Stomach (tissue), 8 donors: ENCODE measurements at regions not wholly inside any gene's neighbourhood (a gene's known extent, or its start where the extent isn't known, plus 50 kb on each side); places are given as distances from the start of the nearest gene placed in this dataset.

Source experiments
- DNase-seq, 2 donors: peaks; one replicate each; pipeline versions ENCODE4 v3.0.0 to v3.0.0-alpha.2; 2013 to 2019
- H3K27ac ChIP-seq, 5 donors: fragments of 200-600 bp in 4 of 5; sonication (generic) in 4 of 5; one replicate each; pipeline ENCODE4 v1.5.1; 2013 to 2019; ENCODE audit warnings: mild to moderate bottlenecking in 1 of 5, moderate library complexity in 1 of 5
- H3K27me3 ChIP-seq, 3 donors: fragments of 200-600 bp; sonication (generic); one replicate each; pipeline ENCODE4 v1.5.1; 2017 to 2019; ENCODE audit warnings: mixed run types in 1 of 3
- H3K36me3 ChIP-seq, 4 donors: fragments of 200-600 bp; sonication (generic); 1 replicate in 3 of 4; 2 replicates in 1 of 4; pipeline ENCODE4 v1.5.1; 2016 to 2019
- H3K4me1 ChIP-seq, 4 donors: fragments of 200-600 bp; sonication (generic); one replicate each; pipeline ENCODE4 v1.5.1; 2016 to 2019
- H3K4me3 ChIP-seq, 4 donors: fragments of 200-600 bp; sonication (generic) in 3 of 4; one replicate each; pipeline ENCODE4 v1.5.1; 2016 to 2019; ENCODE audit warnings: mild to moderate bottlenecking in 1 of 4
- H3K9me3 ChIP-seq, 4 donors: fragments of 200-600 bp; sonication (generic); one replicate each; pipeline ENCODE4 v1.5.1; 2016 to 2019
- CTCF ChIP-seq, 7 experiments: fragments of 450-650 bp in 4 of 7; fragments of 200-600 bp in 3 of 7; sonication (generic) in 3 of 7; IDR thresholded peaks; one replicate each; pipeline ENCODE4 v1.5.1; 2016 to 2019; ENCODE audit warnings: antibody characterized with exemption in 7 of 7, control low read depth in 2 of 7, mild to moderate bottlenecking in 1 of 7
- EP300 ChIP-seq: sonication (generic); formaldehyde crosslinking; IDR thresholded peaks from one replicate; pipeline ENCODE4 v1.6.1; 2017; ENCODE audit warnings: antibody characterized with exemption
- POLR2A ChIP-seq, 4 donors: fragments of 450-650 bp; IDR thresholded peaks; one replicate each; pipeline ENCODE4 v1.6.1; 2016; ENCODE audit warnings: antibody characterized with exemption in 4 of 4, control low read depth in 2 of 4, mild to moderate bottlenecking in 1 of 4, moderate library complexity in 1 of 4
- POLR2AphosphoS5 ChIP-seq, 3 donors: sonication (generic); formaldehyde crosslinking; IDR thresholded peaks; one replicate each; pipeline ENCODE4 v1.6.1; 2016; ENCODE audit warnings: antibody characterized with exemption in 3 of 3
- WGBS, 5 donors: extraction: QIAGEN DNeasy Blood & Tissue Kit in 3 of 5; methylation state at CpG; one replicate each; pipeline versions ENCODE4 v1.1.5 to v1.1.7; 2013 to 2018; 5-methylcytosine and 5-hydroxymethylcytosine counted together
- intact Hi-C: fragments of 100-400 bp; cut with DNase I; formaldehyde crosslinking; loops from one replicate; pipeline ENCODE4 v1.15.1; 2023; ENCODE audit warnings: low total_unique reads
- donor health status: healthy with polysubstance abuse.
- donor health status: Bipolar disorder and iron deficiency.
- donor health status: healthy.

DNA sequence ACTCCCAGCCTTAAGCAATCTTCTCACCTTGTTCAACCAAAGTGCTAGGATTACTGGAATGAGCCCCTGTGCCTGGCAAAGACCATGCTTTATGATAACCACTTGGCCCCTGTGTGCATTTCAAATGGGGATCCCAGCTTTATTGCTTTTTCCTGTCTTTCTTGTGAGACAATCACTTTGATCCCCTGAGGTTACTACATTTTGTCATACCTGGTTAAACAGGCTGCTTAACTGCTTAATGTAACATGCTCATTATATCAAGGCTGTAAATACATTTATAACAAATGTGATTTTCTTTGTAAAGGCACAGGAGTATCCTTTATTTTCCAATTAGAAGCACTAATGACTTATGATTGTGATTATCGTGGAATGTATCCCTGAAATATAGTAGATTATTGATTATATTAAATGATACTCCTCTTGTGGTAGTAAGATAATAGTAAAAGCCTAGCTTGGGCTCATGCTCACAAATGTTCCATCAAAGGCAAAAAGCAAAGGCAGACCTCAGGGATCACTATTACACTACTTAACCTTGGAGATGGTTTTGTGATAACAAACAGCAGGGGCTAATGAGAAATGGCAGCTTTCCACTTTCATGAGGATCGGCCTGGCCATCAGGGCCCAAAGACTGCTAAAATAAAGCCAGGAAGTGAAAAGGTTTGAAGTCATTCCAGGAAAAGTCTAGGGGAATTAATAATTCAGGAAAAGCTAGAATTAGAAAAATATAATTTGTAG is 290.8 kb upstream of the MDGA2 start:
- intact Hi-C loops, result no loop called here
- WGBS, 5 donors, result 69 to 81% (median 76%) methylated on average over 2 of the region's 2 CpGs
- no peaks in the 10 kb centered on the region for H3K27me3 ChIP-seq

DNA sequence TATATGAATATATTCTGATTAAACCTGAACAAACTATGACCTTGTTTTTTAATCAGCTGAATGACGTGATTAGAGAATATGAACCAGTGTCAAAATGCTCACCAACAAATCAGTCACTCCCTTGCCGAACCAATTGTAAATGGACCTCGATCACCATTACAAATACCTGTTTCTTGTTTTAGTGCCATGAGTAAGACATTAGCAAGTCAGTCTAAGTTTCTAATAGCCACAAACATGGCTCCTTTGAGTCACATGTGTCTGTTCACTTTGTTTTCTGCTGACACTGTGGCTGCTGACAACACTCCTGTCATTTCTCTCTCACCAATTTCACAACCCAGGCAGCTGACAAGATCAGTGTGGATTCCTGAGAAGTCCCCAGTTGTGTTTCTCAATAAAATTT is 286.2 kb upstream of the MDGA2 start:
- no peaks in the 10 kb centered on the region for H3K27me3 ChIP-seq
- no peaks in the 10 kb centered on the region for H3K4me1 ChIP-seq
- H3K36me3 ChIP-seq, result no peaks in the 10 kb centered on the region
- H3K9me3 ChIP-seq, result no peaks in the 10 kb centered on the region
- no peak overlapping the region for H3K27ac ChIP-seq
- no peak overlapping the region for H3K4me3 ChIP-seq
- no peak for TF ChIP-seq CTCF (IDR thresholded peaks at IDR 0.05)
- TF ChIP-seq POLR2A (IDR thresholded peaks at IDR 0.05), result no peak
- TF ChIP-seq POLR2AphosphoS5 (IDR thresholded peaks at IDR 0.05), result no peak
- no peak for TF ChIP-seq EP300
- intact Hi-C loops, result no loop called here
- 75 to 84% (median 82%) methylated on average over 3 of the region's 3 CpGs for WGBS, 5 donors
- DNase-seq, result no peak

More for the DNA sequence above, 290.8 kb upstream of the MDGA2 start:
- Histone ChIP-seq H3K4me1 (no peaks in the 10 kb centered on the region), H3K36me3 (no peaks in the 10 kb centered on the region), H3K4me3 (no peak overlapping the region), H3K9me3 (no peaks in the 10 kb centered on the region), H3K27ac (no peak overlapping the region)
- TF ChIP-seq EP300, result no peak
- TF ChIP-seq CTCF (IDR thresholded peaks at IDR 0.05), result no peak
- no peak for TF ChIP-seq POLR2AphosphoS5 (IDR thresholded peaks at IDR 0.05)
- TF ChIP-seq POLR2A (IDR thresholded peaks at IDR 0.05), result no peak
- no peak for DNase-seq

DNA sequence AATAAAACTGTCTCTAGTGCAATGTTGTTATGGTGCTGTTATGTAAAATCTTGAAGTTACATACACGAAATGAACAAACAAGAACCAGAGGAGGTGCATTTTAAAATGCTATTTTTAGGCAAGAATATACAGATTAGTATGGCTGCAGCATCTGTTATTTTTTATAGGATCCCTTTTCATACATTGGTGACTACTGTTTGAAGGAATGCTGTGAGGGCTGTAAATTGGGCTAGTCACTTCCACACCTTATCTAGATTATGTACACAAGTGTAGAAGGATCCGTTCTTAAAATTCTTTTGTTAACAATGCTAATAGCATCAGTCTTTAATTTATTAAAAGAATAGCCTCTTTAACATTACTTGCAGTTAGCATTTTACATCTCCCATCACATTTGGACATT is 284.3 kb upstream of the MDGA2 start:
- Histone ChIP-seq H3K4me3 (no peak overlapping the region), H3K36me3 (no peaks in the 10 kb centered on the region), H3K27ac (no peak overlapping the region), H3K9me3 (no peaks in the 10 kb centered on the region), H3K4me1 (no peaks in the 10 kb centered on the region), H3K27me3 (no peaks in the 10 kb centered on the region)
- WGBS, 5 donors, result 25 to 35% (median 28%) methylated on average over 2 of the region's 2 CpGs
- TF ChIP-seq CTCF (IDR thresholded peaks at IDR 0.05), result no peak
- no peak for TF ChIP-seq POLR2A (IDR thresholded peaks at IDR 0.05)
- TF ChIP-seq EP300, result no peak
- TF ChIP-seq POLR2AphosphoS5 (IDR thresholded peaks at IDR 0.05), result no peak
- intact Hi-C loops, result no loop called here
- no peak for DNase-seq

GRCh38 chr14:47949006-47949405 is 273.6 kb upstream of the MDGA2 start:
- H3K36me3 ChIP-seq, result no peaks in the 10 kb centered on the region
- no peaks in the 10 kb centered on the region for H3K27me3 ChIP-seq
- intact Hi-C loops, result no loop called here
- H3K4me3 ChIP-seq, result no peak overlapping the region
- TF ChIP-seq CTCF (IDR thresholded peaks at IDR 0.05) (no peak), POLR2A (IDR thresholded peaks at IDR 0.05) (no peak), POLR2AphosphoS5 (IDR thresholded peaks at IDR 0.05) (no peak), EP300 (no peak)
- H3K9me3 ChIP-seq, result peaks cover 0 to 3% (median 0%) of the 10 kb centered on the region in 4 donors
- H3K27ac ChIP-seq, result no peak overlapping the region
- H3K4me1 ChIP-seq, result no peaks in the 10 kb centered on the region
- WGBS, 5 donors, result 67 to 77% (median 73%) methylated on average over 6 of the region's 6 CpGs
- peak in 1 of 2 donors; percentile 3 for DNase-seq
